B cell (primary cell): ENCODE measurements at regions not wholly inside any gene's neighbourhood (a gene's known extent, or its start where the extent isn't known, plus 50 kb on each side); places are given as distances from the start of the nearest gene placed in this dataset.

Experiments used
- ATAC-seq: fragments of 200-7000 bp; cut with Tn5 transposase; one replicate; pipeline ENCODE4 v1.10.0; 2021; ENCODE audit warnings: low read depth, mild to moderate bottlenecking, moderate number of reproducible peaks, moderate library complexity
- CTCF ChIA-PET: fragments of 350-600 bp; sonication (Branson Sonifier 250); formaldehyde crosslinking; loops from one replicate; lab custom pipeline; 2021; ENCODE audit warnings: antibody characterized with exemption, inconsistent platforms; lab: Charles Lee
- POLR2A ChIA-PET: fragments of 350-600 bp; sonication (Branson Sonifier 250); formaldehyde crosslinking; loops from one replicate; lab custom pipeline; 2021; ENCODE audit warnings: antibody characterized with exemption; lab: Charles Lee
- DNase-seq: peaks from one replicate; pipeline ENCODE4 v3.0.0; 2013
- H2AFZ ChIP-seq: 2 replicates; pipeline ENCODE4 v1.6.1; 2012; ENCODE audit warnings: mild to moderate bottlenecking, low read depth, low read length; ENCODE audit not compliant: insufficient read depth, poor library complexity, severe bottlenecking
- H3K27ac ChIP-seq, 2 donors: 1 replicate in 1 of 2; 2 replicates in 1 of 2; pipeline ENCODE4 v1.5.1; 2012 to 2013; ENCODE audit warnings: low read length in 2 of 2, mild to moderate bottlenecking in 2 of 2, moderate library complexity in 1 of 2
- H3K27me3 ChIP-seq, 4 experiments: fragments of 200-600 bp in 1 of 4; sonication (generic) in 1 of 4; replicated peaks in 1 of 4; 1 replicate in 2 of 4; 2 replicates in 2 of 4; pipeline versions ENCODE4 v1.6.1 to v1.7.0; 2013 to 2016; ENCODE audit warnings: low read length in 3 of 4, mild to moderate bottlenecking in 2 of 4, mixed read lengths in 1 of 4, moderate library complexity in 1 of 4; ENCODE audit not compliant: insufficient read depth in 4 of 4, control insufficient read depth in 3 of 4; ENCODE audit errors: control extremely low read depth in 1 of 4
- H3K36me3 ChIP-seq, 2 experiments: replicated peaks in 1 of 2; 1 replicate in 1 of 2; 2 replicates in 1 of 2; pipeline versions ENCODE4 v1.6.1 to v1.7.1; 2013; ENCODE audit warnings: low read length in 1 of 2; ENCODE audit not compliant: insufficient read depth in 2 of 2, control insufficient read depth in 1 of 2; ENCODE audit errors: control extremely low read depth in 1 of 2, extremely low read depth in 1 of 2
- H3K4me1 ChIP-seq, 2 donors: fragments of 200-600 bp in 1 of 2; sonication (generic) in 1 of 2; 1 replicate in 1 of 2; 2 replicates in 1 of 2; pipeline versions ENCODE4 v1.5.1 to v1.6.1; 2013 to 2017; ENCODE audit warnings: low read length in 2 of 2; ENCODE audit not compliant: control insufficient read depth in 2 of 2, insufficient read depth in 2 of 2
- H3K4me2 ChIP-seq: replicated peaks from 2 replicates; pipeline ENCODE3; 2012; ENCODE audit warnings: mild to moderate bottlenecking, low read depth, low read length; ENCODE audit not compliant: poor library complexity, severe bottlenecking
- H3K4me3 ChIP-seq, 5 experiments: fragments of 200-600 bp in 1 of 5; sonication (generic) in 1 of 5; 1 replicate in 3 of 5; 2 replicates in 2 of 5; pipeline versions ENCODE4 v1.5.1 to v1.7.0; 2011 to 2016; ENCODE audit warnings: low read length in 4 of 5, mild to moderate bottlenecking in 4 of 5, low read depth in 2 of 5, control low read depth in 1 of 5, moderate library complexity in 1 of 5; ENCODE audit not compliant: insufficient read depth in 1 of 5; ENCODE audit errors: control extremely low read depth in 1 of 5, extremely low read depth in 1 of 5
- H3K79me2 ChIP-seq: fragments of 200-600 bp; sonication (generic); one replicate; pipeline ENCODE4 v1.6.0; 2016; ENCODE audit warnings: low read length; ENCODE audit not compliant: control insufficient read depth, insufficient read depth
- H3K9ac ChIP-seq: fragments of 200-600 bp; sonication (generic); 2 replicates; pipeline ENCODE4 v1.6.1; 2017; ENCODE audit warnings: mild to moderate bottlenecking, low read length, moderate library complexity
- H3K9me3 ChIP-seq, 3 donors: one replicate each; pipeline versions ENCODE4 v1.6.1 to v1.7.1; 2013; ENCODE audit warnings: low read length in 2 of 3; ENCODE audit not compliant: control insufficient read depth in 2 of 3, insufficient read depth in 1 of 3; ENCODE audit errors: control extremely low read depth in 1 of 3
- H4K20me1 ChIP-seq: 2 replicates; pipeline ENCODE4 v1.6.0; 2012; ENCODE audit warnings: mild to moderate bottlenecking, low read length; ENCODE audit not compliant: insufficient read depth, control insufficient read depth, poor library complexity, severe bottlenecking
- H3K27ac Mint-ChIP-seq: one replicate; pipeline ENCODE4 v1.8.0; 2021; ENCODE audit warnings: mixed read lengths
- H3K27me3 Mint-ChIP-seq: one replicate; pipeline ENCODE4 v1.8.0; 2021; ENCODE audit warnings: mixed read lengths
- H3K4me1 Mint-ChIP-seq: one replicate; pipeline ENCODE4 v1.8.0; 2021; ENCODE audit warnings: mixed read lengths
- H3K4me3 Mint-ChIP-seq: one replicate; pipeline ENCODE4 v1.8.0; 2021; ENCODE audit warnings: mixed read lengths
- H3K9me3 Mint-ChIP-seq: one replicate; pipeline ENCODE4 v1.8.0; 2022; ENCODE audit warnings: mixed read lengths; ENCODE audit not compliant: insufficient read depth
- CTCF ChIP-seq: fragments of 200-600 bp; IDR thresholded peaks from one replicate; pipeline ENCODE4 v1.8.0; 2022; ENCODE audit warnings: antibody characterized with exemption, mild to moderate bottlenecking
- EZH2 ChIP-seq: IDR thresholded peaks from 2 replicates; pipeline ENCODE4 v1.6.1; 2012; ENCODE audit warnings: borderline replicate concordance, low read depth, mild to moderate bottlenecking, moderate library complexity, low read length; ENCODE audit not compliant: insufficient read depth, poor library complexity, severe bottlenecking
- WGBS: methylation state at CpG from one replicate; pipeline ENCODE4 v1.1.5; 2013; ENCODE audit warnings: missing lambda C conversion rate; ENCODE audit not compliant: insufficient coverage; 5-methylcytosine and 5-hydroxymethylcytosine counted together
- intact Hi-C: fragments of 100-400 bp; cut with micrococcal nuclease; formaldehyde crosslinking; loops from one replicate; pipeline ENCODE4 v1.10.0; 2022

- no peak for DNase-seq
- TF ChIP-seq EZH2: no peak
- TF ChIP-seq CTCF: no peak
- intact Hi-C loops: no loop called here
Measured at GRCh38 chr7:159249671-159250070, 105.0 kb upstream of the VIPR2 start.

DNA sequence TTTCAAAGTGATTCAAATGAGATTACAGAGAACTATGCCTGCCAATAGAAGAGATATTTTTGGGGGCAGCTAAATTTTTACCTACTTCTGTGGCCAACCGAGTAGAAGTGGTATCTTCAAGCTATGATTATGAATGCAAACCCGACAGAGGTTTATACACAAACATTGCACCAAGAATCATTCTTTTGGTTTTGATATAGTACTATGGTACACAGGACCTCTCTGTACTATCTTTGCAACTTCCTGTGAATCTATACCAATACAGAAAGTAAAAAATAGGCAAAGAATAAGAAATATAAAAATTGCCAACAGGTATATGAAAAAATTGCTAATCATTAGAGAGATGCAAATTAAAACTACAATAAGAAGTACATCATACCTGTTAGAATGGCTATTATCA, 103.2 kb upstream of the VIPR2 start:
- Histone ChIP-seq H3K27me3 (peaks cover 0 to 3% (median 0%) of the 10 kb centered on the region in 4 experiments), H3K36me3 (no peaks in the 10 kb centered on the region), H3K9me3 (no peaks in the 10 kb centered on the region), H3K4me3 (no peak overlapping the region), H4K20me1 (no peaks in the 10 kb centered on the region), H3K4me2 (no peak overlapping the region), H3K9ac (no peak overlapping the region), H3K4me1 (no peaks in the 10 kb centered on the region), H2AFZ (no peak overlapping the region), H3K27ac (no peak overlapping the region), H3K79me2 (no peaks in the 10 kb centered on the region)
- CTCF ChIA-PET: no interaction called here
- POLR2A ChIA-PET: no interaction called here
- no peaks in the 10 kb centered on the region for H3K27me3 Mint-ChIP-seq
- DNase-seq (no peak), ATAC-seq (no peak)
- no peaks in the 10 kb centered on the region for H3K4me1 Mint-ChIP-seq
- no peak overlapping the region for H3K27ac Mint-ChIP-seq
- TF ChIP-seq EZH2: no peak
- no peak for TF ChIP-seq CTCF
- H3K9me3 Mint-ChIP-seq: no peaks in the 10 kb centered on the region
- intact Hi-C loops: no loop called here
- no CpG with 5 or more reads among the region's 2 CpGs for WGBS
- no peak overlapping the region for H3K4me3 Mint-ChIP-seq

More at GRCh38 chr7:159249671-159250070, 105.0 kb upstream of the VIPR2 start:
- Mint-ChIP-seq H3K4me1 (no peaks in the 10 kb centered on the region), H3K4me3 (no peak overlapping the region), H3K27me3 (no peaks in the 10 kb centered on the region), H3K27ac (no peak overlapping the region), H3K9me3 (no peaks in the 10 kb centered on the region)
- H3K4me1 ChIP-seq: no peaks in the 10 kb centered on the region
- H4K20me1 ChIP-seq: no peaks in the 10 kb centered on the region
- ChIA-PET CTCF (no interaction called here), POLR2A (no interaction called here)
- H3K36me3 ChIP-seq: no peaks in the 10 kb centered on the region
- no peaks in the 10 kb centered on the region for H3K79me2 ChIP-seq
- H3K4me3 ChIP-seq: no peak overlapping the region
- no peaks in the 10 kb centered on the region for H3K9me3 ChIP-seq
- no peak overlapping the region for H2AFZ ChIP-seq
- no peak overlapping the region for H3K27ac ChIP-seq
- no peak for ATAC-seq
- H3K9ac ChIP-seq: no peak overlapping the region
- H3K4me2 ChIP-seq: no peak overlapping the region
- H3K27me3 ChIP-seq: peaks cover 0 to 3% (median 0%) of the 10 kb centered on the region in 4 experiments
- 78% methylated on average over 6 of the region's 6 CpGs for WGBS
